ENCODE measurements at regions not wholly inside any gene's neighbourhood (a gene's known extent, or its start where the extent isn't known, plus 50 kb on each side); places are given as distances from the start of the nearest gene placed in this dataset.
A peak's percentile ranks its signal among the peaks of the same experiment; 100 is the strongest.
"Not testable (repeated sequence)": the region's sequence is repeated elsewhere in the genome, so short reads cannot be mapped to it uniquely, and the experiment has no call there.

- no peak for DNase-seq
These were observed 84.6 kb upstream of the WSB1 start for GRCh38 chr17:27209316-27209715.

GRCh38 chr17:27210809-27211208 is 83.1 kb upstream of the WSB1 start:
- not testable (repeated sequence) for DNase-seq

- DNase-seq, result no peak
These were observed 77.1 kb upstream of the WSB1 start for GRCh38 chr17:27216836-27217235.

- DNase-seq, result no peak
These were observed 76.3 kb upstream of the WSB1 start for GRCh38 chr17:27217631-27218030.

GRCh38 chr17:27218041-27218440 is 75.9 kb upstream of the WSB1 start:
- no peak for DNase-seq

- DNase-seq, result no peak
These were observed 75.0 kb upstream of the WSB1 start for GRCh38 chr17:27218719-27219488.

GRCh38 chr17:27222515-27222914 is 71.4 kb upstream of the WSB1 start:
- no peak for DNase-seq

GRCh38 chr17:27224526-27225315 is 69.2 kb upstream of the WSB1 start:
- DNase-seq, result no peak

- no peak for DNase-seq
These were observed 67.2 kb upstream of the WSB1 start for GRCh38 chr17:27226611-27227230.

GRCh38 chr17:27230996-27231395 is 62.9 kb upstream of the WSB1 start:
- DNase-seq, result no peak

- no peak for DNase-seq
These were observed 61.6 kb upstream of the WSB1 start for GRCh38 chr17:27232328-27232727.

- no peak for DNase-seq
These were observed 60.9 kb upstream of the WSB1 start for GRCh38 chr17:27233059-27233458.

- DNase-seq, result no peak
These were observed 60.1 kb upstream of the WSB1 start for GRCh38 chr17:27233776-27234175.

- DNase-seq, result peak; percentile 65
These were observed 57.1 kb upstream of the WSB1 start for GRCh38 chr17:27236717-27237315.

GRCh38 chr17:27237890-27238289 is 56.0 kb upstream of the WSB1 start:
- no peak for DNase-seq

GRCh38 chr17:27239046-27239445 is 54.9 kb upstream of the WSB1 start:
- no peak for DNase-seq

GRCh38 chr17:27239584-27239983 is 54.3 kb upstream of the WSB1 start:
- DNase-seq, result no peak

- DNase-seq, result no peak
These were observed 53.7 kb upstream of the WSB1 start for GRCh38 chr17:27240086-27240801.

GRCh38 chr17:27240802-27241155 is 53.1 kb upstream of the WSB1 start:
- no peak for DNase-seq

- DNase-seq, result no peak
These were observed 52.5 kb upstream of the WSB1 start for GRCh38 chr17:27241346-27241946.

- no peak for DNase-seq
These were observed 51.0 kb upstream of the WSB1 start for GRCh38 chr17:27242951-27243350.

- no peak for DNase-seq
These were observed 49.9 kb upstream of the WSB1 start for GRCh38 chr17:27244011-27244410.
